Activated CD4-positive, CD25-positive, alpha-beta regulatory T cell treated with anti-CD3 and anti-CD28 coated beads, Interleukin-2, amount 50 U/mL, for 24 hours (primary cell): ENCODE measurements at regions not wholly inside any gene's neighbourhood (a gene's known extent, or its start where the extent isn't known, plus 50 kb on each side); places are given as distances from the start of the nearest gene placed in this dataset.
"Not testable (repeated sequence)": the region's sequence is repeated elsewhere in the genome, so short reads cannot be mapped to it uniquely, and the experiment has no call there.

Experiments
- ATAC-seq, 2 donors: fragments of 150-1000 bp; cut with Tn5 transposase; one replicate each; pipeline ENCODE4 v1.10.0; 2021; ENCODE audit warnings: mild to moderate bottlenecking in 1 of 2, moderate library complexity in 1 of 2

- no peak for ATAC-seq
Measured at GRCh38 chr5:167426501-167426900, 864.9 kb upstream of the WWC1 start.

GRCh38 chr5:167427641-167428040 lies 863.8 kb upstream of the WWC1 start:
- ATAC-seq, result not testable (repeated sequence)

- no peak for ATAC-seq
Measured at GRCh38 chr5:167440846-167441245, 850.6 kb upstream of the WWC1 start.

- no peak for ATAC-seq
Measured at GRCh38 chr5:167442922-167443321, 848.5 kb upstream of the WWC1 start.

- ATAC-seq, result no peak
Measured at GRCh38 chr5:167447466-167448375, 843.7 kb upstream of the WWC1 start.

- no peak for ATAC-seq
Measured at GRCh38 chr5:167448376-167448775, 843.1 kb upstream of the WWC1 start.

GRCh38 chr5:167451076-167451475 lies 840.4 kb upstream of the WWC1 start:
- ATAC-seq, result no peak

- no peak for ATAC-seq
Measured at GRCh38 chr5:167452136-167452535, 839.3 kb upstream of the WWC1 start.

GRCh38 chr5:167453246-167454030 lies 838.0 kb upstream of the WWC1 start:
- no peak for ATAC-seq

GRCh38 chr5:167458412-167458811 lies 833.0 kb upstream of the WWC1 start:
- ATAC-seq, result no peak

- ATAC-seq, result no peak
Measured at GRCh38 chr5:167460449-167461020, 830.9 kb upstream of the WWC1 start.

GRCh38 chr5:167463939-167464338 lies 827.5 kb upstream of the WWC1 start:
- no peak for ATAC-seq

- no peak for ATAC-seq
Measured at GRCh38 chr5:167466992-167467391, 824.5 kb upstream of the WWC1 start.

- no peak for ATAC-seq
Measured at GRCh38 chr5:167472566-167473108, 818.8 kb upstream of the WWC1 start.

- ATAC-seq, result no peak
Measured at GRCh38 chr5:167478188-167478587, 813.3 kb upstream of the WWC1 start.

GRCh38 chr5:167479779-167480178 lies 811.7 kb upstream of the WWC1 start:
- ATAC-seq, result no peak

GRCh38 chr5:167481345-167481744 lies 810.1 kb upstream of the WWC1 start:
- no peak for ATAC-seq

GRCh38 chr5:167482555-167482954 lies 808.9 kb upstream of the WWC1 start:
- no peak for ATAC-seq

- no peak for ATAC-seq
Measured at GRCh38 chr5:167485061-167485774, 806.2 kb upstream of the WWC1 start.

- no peak for ATAC-seq
Measured at GRCh38 chr5:167488371-167488770, 803.1 kb upstream of the WWC1 start.

GRCh38 chr5:167489202-167489601 lies 802.2 kb upstream of the WWC1 start:
- no peak for ATAC-seq

- no peak for ATAC-seq
Measured at GRCh38 chr5:167503926-167504720, 787.3 kb upstream of the WWC1 start.
